GM23248 (cell line): ENCODE measurements at regions not wholly inside any gene's neighbourhood (a gene's known extent, or its start where the extent isn't known, plus 50 kb on each side); places are given as distances from the start of the nearest gene placed in this dataset.

Experiments
- EZH2 ChIP-seq: fragments of 200-600 bp; sonication (generic); IDR thresholded peaks from 2 replicates; pipeline ENCODE4 v1.6.1; 2018; ENCODE audit warnings: antibody characterized with exemption, mild to moderate bottlenecking; ENCODE audit not compliant: insufficient read depth, poor library complexity, severe bottlenecking
- EZH2phosphoT487 ChIP-seq: fragments of 200-600 bp; sonication (generic); IDR thresholded peaks from 2 replicates; pipeline ENCODE4 v1.6.1; 2018; ENCODE audit warnings: antibody characterized with exemption, moderate library complexity, mild to moderate bottlenecking, low read depth; ENCODE audit not compliant: insufficient read depth

- no peak for TF ChIP-seq EZH2
- TF ChIP-seq EZH2phosphoT487: no peak
Measured at GRCh38 chr17:33901085-33901484, 354.0 kb upstream of the CCL2 start.
